Activated T-helper 1 cell treated with anti-CD3 and anti-CD28 coated beads, Interleukin-12 subunit alpha, Interleukin-12 subunit beta, Interleukin-2, Interleukin-4 antibody, amounts not matched to agents 30 ng/mL and 10 ng/mL and 1 ng/mL, durations not matched to agents 14 hours and 24 hours and 36 hours (primary cell): ENCODE measurements at regions not wholly inside any gene's neighbourhood (a gene's known extent, or its start where the extent isn't known, plus 50 kb on each side); places are given as distances from the start of the nearest gene placed in this dataset.

Experiments used
- DNase-seq: peaks from one replicate; pipeline ENCODE4 v3.0.0; 2021; ENCODE audit warnings: low spot score
- H3K27ac Mint-ChIP-seq: one replicate; pipeline ENCODE4 v1.8.0; 2021; ENCODE audit warnings: mild to moderate bottlenecking, mixed read lengths
- H3K27me3 Mint-ChIP-seq: one replicate; pipeline ENCODE4 v1.8.0; 2022; ENCODE audit warnings: mild to moderate bottlenecking, moderate library complexity, mixed read lengths; ENCODE audit not compliant: insufficient read depth
- H3K36me3 Mint-ChIP-seq: one replicate; pipeline ENCODE4 v1.8.0; 2021; ENCODE audit warnings: low read depth, mixed read lengths
- H3K4me1 Mint-ChIP-seq: one replicate; pipeline ENCODE4 v1.8.0; 2021; ENCODE audit warnings: low read depth, mixed read lengths
- H3K4me3 Mint-ChIP-seq: one replicate; pipeline ENCODE4 v1.8.0; 2021; ENCODE audit warnings: mild to moderate bottlenecking, moderate library complexity, mixed read lengths
- H3K9me3 Mint-ChIP-seq: one replicate; pipeline ENCODE4 v1.8.0; 2021; ENCODE audit warnings: mixed read lengths
- intact Hi-C: fragments of 100-400 bp; cut with micrococcal nuclease; formaldehyde crosslinking; loops from one replicate; pipeline ENCODE4 v1.15.1; 2024

GRCh38 chr5:166342402-166342801, 1949.0 kb upstream of the WWC1 start:
- H3K36me3 Mint-ChIP-seq, result no peaks in the 10 kb centered on the region
- H3K4me1 Mint-ChIP-seq, result no peaks in the 10 kb centered on the region
- no peak overlapping the region for H3K27ac Mint-ChIP-seq
- intact Hi-C loops, result no loop called here
- H3K4me3 Mint-ChIP-seq, result no peak overlapping the region
- no peaks in the 10 kb centered on the region for H3K27me3 Mint-ChIP-seq
- no peak for DNase-seq
- peaks cover 13% of the 10 kb centered on the region for H3K9me3 Mint-ChIP-seq

GRCh38 chr5:166346726-166347374, 1944.6 kb upstream of the WWC1 start:
- Mint-ChIP-seq H3K4me3 (no peak overlapping the region), H3K9me3 (peaks cover 17% of the 10 kb centered on the region), H3K27ac (no peak overlapping the region), H3K4me1 (no peaks in the 10 kb centered on the region), H3K36me3 (no peaks in the 10 kb centered on the region), H3K27me3 (no peaks in the 10 kb centered on the region)
- intact Hi-C loops, result no loop called here
- DNase-seq, result no peak

GRCh38 chr5:166349046-166349445, 1942.4 kb upstream of the WWC1 start:
- Mint-ChIP-seq H3K4me1 (no peaks in the 10 kb centered on the region), H3K27me3 (no peaks in the 10 kb centered on the region), H3K4me3 (no peak overlapping the region), H3K9me3 (peaks cover 9% of the 10 kb centered on the region), H3K27ac (no peak overlapping the region), H3K36me3 (no peaks in the 10 kb centered on the region)
- intact Hi-C loops, result no loop called here
- no peak for DNase-seq

- no peaks in the 10 kb centered on the region for H3K27me3 Mint-ChIP-seq
- intact Hi-C loops, result no loop called here
- no peak overlapping the region for H3K4me3 Mint-ChIP-seq
- no peaks in the 10 kb centered on the region for H3K36me3 Mint-ChIP-seq
- H3K9me3 Mint-ChIP-seq, result peaks cover 22% of the 10 kb centered on the region
- H3K4me1 Mint-ChIP-seq, result no peaks in the 10 kb centered on the region
- H3K27ac Mint-ChIP-seq, result no peak overlapping the region
- DNase-seq, result no peak
Measured at GRCh38 chr5:166353580-166353979, 1937.9 kb upstream of the WWC1 start.

- Mint-ChIP-seq H3K4me1 (no peaks in the 10 kb centered on the region), H3K27me3 (no peaks in the 10 kb centered on the region), H3K36me3 (no peaks in the 10 kb centered on the region), H3K4me3 (no peak overlapping the region), H3K9me3 (peaks cover 23% of the 10 kb centered on the region), H3K27ac (no peak overlapping the region)
- DNase-seq, result no peak
- intact Hi-C loops, result no loop called here
Measured at GRCh38 chr5:166354332-166354731, 1937.1 kb upstream of the WWC1 start.

- H3K4me1 Mint-ChIP-seq, result no peaks in the 10 kb centered on the region
- no peaks in the 10 kb centered on the region for H3K36me3 Mint-ChIP-seq
- no peak overlapping the region for H3K27ac Mint-ChIP-seq
- DNase-seq, result no peak
- H3K9me3 Mint-ChIP-seq, result peaks cover 21% of the 10 kb centered on the region
- H3K4me3 Mint-ChIP-seq, result no peak overlapping the region
- no peaks in the 10 kb centered on the region for H3K27me3 Mint-ChIP-seq
- intact Hi-C loops, result no loop called here
Measured at GRCh38 chr5:166356096-166356495, 1935.3 kb upstream of the WWC1 start.

- H3K9me3 Mint-ChIP-seq, result peaks cover 18% of the 10 kb centered on the region
- DNase-seq, result no peak
- H3K27me3 Mint-ChIP-seq, result no peaks in the 10 kb centered on the region
- no peak overlapping the region for H3K27ac Mint-ChIP-seq
- intact Hi-C loops, result no loop called here
- H3K36me3 Mint-ChIP-seq, result no peaks in the 10 kb centered on the region
- no peaks in the 10 kb centered on the region for H3K4me1 Mint-ChIP-seq
- no peak overlapping the region for H3K4me3 Mint-ChIP-seq
Measured at GRCh38 chr5:166358127-166358830, 1933.2 kb upstream of the WWC1 start.

GRCh38 chr5:166363087-166363760, 1928.2 kb upstream of the WWC1 start:
- H3K27ac Mint-ChIP-seq, result no peak overlapping the region
- no peaks in the 10 kb centered on the region for H3K4me1 Mint-ChIP-seq
- H3K4me3 Mint-ChIP-seq, result no peak overlapping the region
- H3K36me3 Mint-ChIP-seq, result no peaks in the 10 kb centered on the region
- DNase-seq, result no peak
- no peaks in the 10 kb centered on the region for H3K27me3 Mint-ChIP-seq
- peaks cover 7% of the 10 kb centered on the region for H3K9me3 Mint-ChIP-seq
- intact Hi-C loops, result no loop called here

- intact Hi-C loops, result no loop called here
- H3K27me3 Mint-ChIP-seq, result no peaks in the 10 kb centered on the region
- no peak overlapping the region for H3K4me3 Mint-ChIP-seq
- H3K9me3 Mint-ChIP-seq, result peaks cover 1% of the 10 kb centered on the region
- H3K36me3 Mint-ChIP-seq, result no peaks in the 10 kb centered on the region
- no peak for DNase-seq
- no peak overlapping the region for H3K27ac Mint-ChIP-seq
- H3K4me1 Mint-ChIP-seq, result no peaks in the 10 kb centered on the region
Measured at GRCh38 chr5:166365164-166365563, 1926.3 kb upstream of the WWC1 start.

- no peaks in the 10 kb centered on the region for H3K27me3 Mint-ChIP-seq
- H3K4me1 Mint-ChIP-seq, result no peaks in the 10 kb centered on the region
- H3K27ac Mint-ChIP-seq, result no peak overlapping the region
- H3K4me3 Mint-ChIP-seq, result no peak overlapping the region
- intact Hi-C loops, result no loop called here
- DNase-seq, result no peak
- peaks cover 4% of the 10 kb centered on the region for H3K9me3 Mint-ChIP-seq
- H3K36me3 Mint-ChIP-seq, result no peaks in the 10 kb centered on the region
Measured at GRCh38 chr5:166367391-166367790, 1924.1 kb upstream of the WWC1 start.

- no peaks in the 10 kb centered on the region for H3K4me1 Mint-ChIP-seq
- H3K27ac Mint-ChIP-seq, result no peak overlapping the region
- no peaks in the 10 kb centered on the region for H3K27me3 Mint-ChIP-seq
- peaks cover 4% of the 10 kb centered on the region for H3K9me3 Mint-ChIP-seq
- DNase-seq, result no peak
- intact Hi-C loops, result no loop called here
- no peaks in the 10 kb centered on the region for H3K36me3 Mint-ChIP-seq
- H3K4me3 Mint-ChIP-seq, result no peak overlapping the region
Measured at GRCh38 chr5:166369346-166369745, 1922.1 kb upstream of the WWC1 start.

GRCh38 chr5:166369807-166370206, 1921.6 kb upstream of the WWC1 start:
- intact Hi-C loops, result no loop called here
- no peak overlapping the region for H3K4me3 Mint-ChIP-seq
- no peaks in the 10 kb centered on the region for H3K36me3 Mint-ChIP-seq
- H3K4me1 Mint-ChIP-seq, result no peaks in the 10 kb centered on the region
- no peak overlapping the region for H3K27ac Mint-ChIP-seq
- no peak for DNase-seq
- H3K27me3 Mint-ChIP-seq, result no peaks in the 10 kb centered on the region
- H3K9me3 Mint-ChIP-seq, result peaks cover 4% of the 10 kb centered on the region

- H3K27ac Mint-ChIP-seq, result no peak overlapping the region
- H3K9me3 Mint-ChIP-seq, result peaks cover 4% of the 10 kb centered on the region
- intact Hi-C loops, result no loop called here
- H3K4me3 Mint-ChIP-seq, result no peak overlapping the region
- no peak for DNase-seq
- no peaks in the 10 kb centered on the region for H3K4me1 Mint-ChIP-seq
- H3K36me3 Mint-ChIP-seq, result no peaks in the 10 kb centered on the region
- H3K27me3 Mint-ChIP-seq, result no peaks in the 10 kb centered on the region
Measured at GRCh38 chr5:166370928-166371690, 1920.3 kb upstream of the WWC1 start.
